NCI-H2171 treated with DMSO at 0.1 percent for 48 hours (cell line): ENCODE measurements at regions not wholly inside any gene's neighbourhood (a gene's known extent, or its start where the extent isn't known, plus 50 kb on each side); places are given as distances from the start of the nearest gene placed in this dataset.
A peak's percentile ranks its signal among the peaks of the same experiment; 100 is the strongest.
"Not testable (repeated sequence)": the region's sequence is repeated elsewhere in the genome, so short reads cannot be mapped to it uniquely, and the experiment has no call there.

Experiments used
- DNase-seq: peaks from one replicate; lab custom pipeline; 2025; lab: John Stamatoyannopoulos, UW

- DNase-seq: no peak
These were observed 120.7 kb upstream of the GALNT15 start for GRCh38 chr3:16053794-16054193.

DNA sequence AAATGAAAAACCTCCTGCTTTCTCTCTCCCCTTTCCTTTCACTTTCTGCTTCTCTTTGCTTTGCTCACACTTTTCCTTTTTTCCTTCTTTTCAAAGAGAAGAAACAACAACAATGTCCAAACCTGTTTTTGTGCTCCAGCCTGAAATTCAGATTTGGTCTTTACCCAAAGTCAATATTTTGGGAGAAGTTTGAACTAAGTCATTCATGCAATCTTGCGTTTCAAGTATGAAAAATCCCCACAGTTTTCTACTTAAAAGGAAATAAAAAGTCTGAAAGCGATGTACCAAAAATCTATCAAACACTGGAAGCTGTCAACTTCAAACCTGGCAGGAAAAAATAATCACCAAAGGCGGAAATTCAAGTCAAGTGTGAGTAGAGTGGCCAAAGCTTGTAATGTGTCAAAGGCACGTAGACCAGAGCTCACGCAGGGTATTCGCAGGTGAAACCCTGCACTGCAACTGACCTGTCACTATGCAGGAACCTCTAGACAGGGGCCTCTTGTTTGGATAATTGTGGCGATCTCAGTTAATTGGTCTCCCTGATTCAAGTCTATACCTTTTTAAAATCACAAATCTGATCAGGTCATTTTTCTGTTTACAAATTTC lies 118.8 kb upstream of the GALNT15 start:
- DNase-seq: no peak

DNA sequence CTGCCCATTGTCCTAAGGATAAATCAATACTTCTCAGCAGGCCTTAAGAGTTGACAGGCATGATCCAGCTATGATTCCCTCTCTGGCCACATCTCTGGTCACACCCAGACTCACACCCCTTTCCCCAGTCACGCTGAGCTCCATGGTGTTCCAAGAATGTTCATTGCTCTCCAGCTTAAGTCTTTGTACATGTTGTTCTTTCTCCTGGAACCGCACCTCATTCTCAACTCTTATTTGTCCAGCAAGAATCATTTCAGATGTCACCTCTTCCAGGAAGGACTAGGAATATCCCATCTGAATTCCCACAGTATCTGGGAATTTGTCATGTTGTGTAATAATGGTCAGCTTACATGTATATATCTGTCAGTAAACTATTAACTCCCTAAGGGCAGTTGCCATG lies 118.3 kb upstream of the GALNT15 start:
- no peak for DNase-seq

- DNase-seq: no peak
These were observed 116.0 kb upstream of the GALNT15 start for GRCh38 chr3:16058521-16058920.

- DNase-seq: peak; percentile 2
These were observed 115.4 kb upstream of the GALNT15 start for GRCh38 chr3:16059081-16059537.

DNA sequence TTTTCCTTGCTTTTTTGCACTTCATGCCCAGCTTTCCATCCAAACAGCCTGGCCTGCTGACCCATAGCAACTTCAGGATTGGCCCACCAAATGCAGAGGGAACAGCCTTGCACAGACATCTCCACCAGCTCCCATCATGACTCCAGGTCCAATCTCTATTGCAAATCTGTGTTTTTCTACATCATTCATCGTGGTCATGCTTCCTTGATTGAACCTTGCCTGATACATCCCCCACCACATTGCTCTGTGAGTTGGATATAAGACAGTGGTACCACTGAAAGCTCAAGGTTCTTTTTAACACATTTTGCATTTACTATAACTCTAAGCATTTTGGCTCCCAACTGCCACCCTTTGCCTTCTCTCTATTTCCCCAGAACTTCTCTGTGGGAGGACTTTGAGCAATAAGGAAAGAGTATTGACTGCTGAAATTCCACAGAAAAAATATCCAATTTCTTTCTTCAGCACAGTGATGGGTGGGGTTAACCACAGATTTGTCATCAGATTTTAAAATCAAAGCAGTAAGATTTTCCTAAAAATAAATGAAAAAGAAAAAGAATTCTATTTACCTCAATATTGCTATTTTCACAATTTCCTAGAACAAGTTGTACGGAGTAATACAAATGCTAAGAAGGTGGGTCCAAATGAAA lies 114.6 kb upstream of the GALNT15 start:
- DNase-seq: no peak

DNA sequence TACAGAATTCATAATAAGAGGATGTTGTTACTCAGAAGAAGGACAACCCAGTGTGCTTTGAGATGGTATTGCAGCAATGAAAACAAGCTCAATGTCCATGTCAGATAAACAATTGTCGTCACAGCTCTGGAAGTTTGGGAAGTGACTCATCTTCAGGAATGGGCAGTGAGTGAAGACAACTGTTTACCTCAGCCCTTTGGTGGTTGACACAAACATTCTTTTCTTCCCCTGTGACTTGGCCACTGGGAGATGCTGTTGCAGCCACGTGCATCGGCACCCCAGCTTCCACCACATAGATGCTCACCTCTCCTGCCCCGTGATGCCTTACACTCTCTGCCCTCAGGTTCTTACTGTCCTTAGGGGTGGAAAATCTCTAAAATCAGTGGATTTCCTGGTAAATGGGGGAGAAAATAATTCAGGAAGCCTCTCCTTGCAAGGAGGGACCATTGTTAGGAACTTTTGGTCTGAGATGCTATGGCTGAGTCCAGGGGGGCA lies 114.1 kb upstream of the GALNT15 start:
- no peak for DNase-seq

DNA sequence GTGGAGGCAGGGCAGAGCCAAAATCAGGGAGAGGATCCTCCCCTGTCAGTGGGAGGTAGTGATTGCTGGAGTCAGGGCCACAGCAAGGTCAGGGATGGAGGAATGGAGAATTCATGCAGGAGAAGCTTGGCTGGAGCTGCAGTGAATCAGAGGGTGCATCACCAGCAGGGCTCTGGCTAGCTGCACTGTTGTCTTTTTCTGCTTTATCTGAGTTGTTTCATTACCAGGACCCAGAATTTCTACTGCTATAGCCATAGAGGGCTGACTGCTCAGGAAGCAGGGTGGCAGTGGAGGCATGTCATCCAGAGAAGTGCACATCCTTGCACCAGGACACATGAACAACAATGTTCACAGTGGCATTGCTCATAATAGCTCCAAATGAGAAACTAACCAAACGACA lies 113.5 kb upstream of the GALNT15 start:
- DNase-seq: no peak

- no peak for DNase-seq
These were observed 113.0 kb upstream of the GALNT15 start for GRCh38 chr3:16061491-16061890.

DNA sequence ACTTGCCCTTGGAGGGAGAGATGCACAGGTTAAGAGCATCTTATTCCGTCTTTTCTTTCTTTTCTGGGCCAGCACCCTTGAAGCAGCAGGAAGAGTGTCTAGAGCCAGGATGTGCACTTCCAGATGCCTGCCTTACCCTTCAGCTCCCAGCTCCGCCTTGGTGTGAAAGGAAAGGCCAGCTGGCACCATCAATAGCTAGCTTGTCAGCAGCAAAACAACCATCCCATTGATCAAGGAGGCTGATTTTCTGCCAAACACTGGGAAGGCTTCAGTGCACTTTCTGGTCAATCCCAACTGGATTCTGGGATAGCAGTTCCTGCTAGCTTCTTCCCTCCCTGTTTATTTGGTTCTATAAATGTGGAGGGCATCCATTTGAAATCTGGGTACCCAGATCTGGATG lies 110.9 kb upstream of the GALNT15 start:
- no peak for DNase-seq

- DNase-seq: no peak
These were observed 109.7 kb upstream of the GALNT15 start for GRCh38 chr3:16064642-16065414.

GRCh38 chr3:16066545-16066944 lies 107.9 kb upstream of the GALNT15 start:
- no peak for DNase-seq

DNA sequence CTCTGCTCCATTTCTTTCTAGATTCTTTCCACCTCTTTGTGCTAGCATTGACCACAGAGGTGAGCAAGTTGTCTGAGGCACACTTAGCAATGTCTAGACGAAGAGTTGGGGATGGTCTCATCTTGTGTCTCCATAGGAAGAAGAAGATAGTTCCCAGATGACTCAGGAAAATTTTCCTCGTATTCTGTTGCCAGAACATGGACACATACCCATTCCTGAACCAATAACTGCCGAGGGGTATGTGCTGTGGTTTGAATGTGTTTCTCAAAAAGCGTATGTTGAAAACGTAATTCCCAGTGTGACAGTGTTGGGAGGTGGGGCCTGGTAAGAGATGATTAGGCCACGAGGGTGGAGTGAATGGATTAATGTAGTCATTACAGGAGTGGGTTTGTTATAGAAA lies 107.5 kb upstream of the GALNT15 start:
- DNase-seq: no peak

- DNase-seq: no peak
These were observed 106.5 kb upstream of the GALNT15 start for GRCh38 chr3:16067837-16068471.

DNA sequence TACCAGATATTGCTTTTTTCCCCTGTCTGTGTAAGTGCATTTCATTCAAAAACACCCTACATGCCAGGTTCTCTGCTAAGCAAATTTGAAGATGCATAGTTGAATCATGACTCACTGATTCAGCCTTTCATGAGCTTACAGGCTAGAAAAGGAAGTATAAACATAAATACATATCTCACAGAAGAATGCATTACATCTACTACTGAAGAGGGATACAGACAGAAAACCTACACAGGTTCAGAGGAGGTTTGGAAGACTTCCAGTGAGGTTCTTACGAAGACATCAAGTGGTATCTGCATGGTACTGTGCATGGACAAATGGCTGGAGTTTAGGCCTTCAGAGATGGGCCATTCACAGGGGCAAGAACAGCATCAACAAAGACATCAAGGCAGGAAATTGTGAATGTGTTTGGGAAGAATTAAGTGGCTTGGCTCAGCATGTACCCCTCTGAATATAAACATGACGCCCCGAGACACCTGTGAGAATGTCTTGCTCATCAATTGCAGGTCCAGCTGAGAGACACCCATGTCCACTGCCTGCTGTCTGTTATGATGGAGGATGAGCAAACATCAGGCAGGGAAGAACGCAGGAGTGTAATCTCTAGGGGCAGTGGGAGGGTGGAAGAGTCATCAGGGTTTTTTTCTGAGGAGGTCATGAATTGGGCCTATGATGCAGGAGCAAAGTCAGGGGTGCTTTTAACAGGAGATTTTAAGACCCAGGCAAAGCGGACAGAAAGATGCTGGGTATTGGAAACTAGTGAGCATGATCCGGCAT lies 105.1 kb upstream of the GALNT15 start:
- no peak for DNase-seq

DNA sequence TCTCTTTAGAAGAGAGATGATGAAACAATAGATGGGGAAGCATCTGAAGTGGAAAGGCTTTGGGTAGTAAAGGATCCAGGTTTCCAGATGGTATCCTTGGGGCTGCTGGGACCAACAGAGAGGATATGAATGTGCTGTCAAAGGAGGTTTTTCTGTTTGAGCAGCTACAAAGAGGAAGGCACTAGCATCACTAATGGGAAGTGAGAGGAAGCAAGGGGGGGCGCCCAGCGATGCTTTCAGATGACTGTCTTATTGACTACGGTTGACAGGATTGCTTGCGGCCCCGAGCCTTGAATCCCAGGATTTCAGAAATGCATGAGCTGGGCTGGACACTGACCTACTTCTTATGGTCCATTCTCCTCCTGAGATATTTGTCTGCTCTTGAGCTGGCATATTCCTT lies 103.8 kb upstream of the GALNT15 start:
- no peak for DNase-seq

GRCh38 chr3:16071206-16071605 lies 103.3 kb upstream of the GALNT15 start:
- no peak for DNase-seq

DNA sequence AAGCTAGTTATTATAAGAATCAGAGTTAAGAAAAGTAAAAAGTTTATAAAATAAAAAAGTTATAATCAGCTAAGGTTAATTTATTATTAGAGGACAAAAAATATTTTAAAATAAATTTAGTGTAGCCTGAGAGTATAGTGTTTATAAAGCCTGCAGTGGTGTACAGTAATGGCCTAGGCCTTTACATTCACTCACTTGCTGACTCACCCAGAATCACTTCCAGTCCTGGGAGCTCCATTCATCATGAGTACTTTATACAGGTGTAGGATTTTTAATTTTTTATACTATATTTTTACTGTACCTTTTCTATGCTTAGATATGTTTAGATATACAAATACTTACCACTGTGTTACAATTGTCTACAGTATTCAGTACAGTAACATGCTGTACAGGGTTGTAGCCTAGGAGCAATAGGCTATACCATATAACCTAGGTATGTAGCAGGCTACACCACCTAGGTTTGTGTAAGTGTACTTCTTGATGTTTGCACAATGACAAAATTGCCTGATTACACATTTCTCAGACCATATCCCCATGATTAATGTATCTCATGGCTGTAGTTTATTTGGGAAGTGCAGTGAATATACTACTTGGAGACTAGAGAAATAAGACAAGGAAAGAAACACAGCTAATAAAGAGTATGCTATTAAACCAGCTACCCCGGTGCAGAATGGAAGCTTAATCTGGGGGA lies 101.9 kb upstream of the GALNT15 start:
- no peak for DNase-seq

DNA sequence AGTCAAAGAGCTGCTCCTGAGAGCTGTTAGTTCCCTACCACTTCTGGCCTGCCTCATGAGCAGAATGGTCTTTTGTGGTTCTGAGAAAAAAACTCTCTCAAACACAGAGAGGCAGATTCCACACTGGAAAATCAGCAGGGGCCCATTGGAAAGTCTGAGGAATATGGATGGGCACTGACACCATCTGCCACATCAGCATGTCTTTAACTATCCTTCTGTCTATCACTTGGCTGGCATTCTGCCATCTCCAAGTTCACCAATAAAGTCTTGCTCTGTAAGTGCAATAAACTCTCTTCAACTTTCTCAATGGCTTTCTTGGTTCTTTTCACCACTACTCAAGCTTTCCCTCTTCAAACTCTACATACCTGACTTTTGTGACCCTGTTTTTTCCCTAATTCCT lies 101.3 kb upstream of the GALNT15 start:
- DNase-seq: peak; percentile 52

DNA sequence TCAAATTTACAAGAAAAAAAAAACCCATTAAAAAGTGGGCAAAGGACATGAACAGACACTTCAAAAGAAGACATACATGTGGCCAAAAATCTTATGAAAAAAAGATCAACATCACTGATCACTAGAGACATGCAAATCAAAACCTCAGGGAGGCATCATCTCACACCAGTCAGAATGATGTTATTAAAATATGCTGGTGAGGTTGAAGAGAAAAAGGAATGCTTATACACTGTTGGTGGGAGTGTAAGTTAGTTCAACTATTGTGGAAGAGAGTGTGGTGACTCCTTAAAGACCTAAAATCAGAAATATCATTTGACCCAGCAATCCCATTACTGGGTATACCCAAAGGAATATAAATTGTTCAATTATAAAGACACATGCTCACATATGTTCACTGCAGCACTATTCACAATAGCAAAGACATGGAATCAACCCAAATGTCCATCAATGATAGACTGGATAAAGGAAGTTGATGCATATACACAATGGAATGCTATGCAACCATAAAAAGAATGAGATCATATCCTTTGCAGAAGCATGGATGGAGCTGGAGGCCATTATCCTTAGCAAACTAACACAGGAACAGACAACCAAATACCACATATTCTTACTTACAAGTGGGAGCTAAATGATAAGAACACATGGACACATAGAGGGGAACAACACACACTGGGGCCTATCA lies 100.3 kb upstream of the GALNT15 start:
- DNase-seq: not testable (repeated sequence)

- no peak for DNase-seq
These were observed 98.8 kb upstream of the GALNT15 start for GRCh38 chr3:16075647-16076046.
